HEK293 (cell line): ENCODE measurements at regions not wholly inside any gene's neighbourhood (a gene's known extent, or its start where the extent isn't known, plus 50 kb on each side); places are given as distances from the start of the nearest gene placed in this dataset.

Experiments
- CTCF ChIP-seq: fragments of 450-650 bp; formaldehyde crosslinking; IDR thresholded peaks from 2 replicates; pipeline ENCODE4 v1.5.1; 2016; ENCODE audit warnings: missing biosample characterization, missing genetic modification characterization
- EGR2 ChIP-seq: fragments of 450-650 bp; formaldehyde crosslinking; IDR thresholded peaks from 2 replicates; pipeline ENCODE4 v1.5.1; 2016; ENCODE audit warnings: low read depth, missing biosample characterization, missing genetic modification characterization
- YY1 ChIP-seq: fragments of 450-650 bp; formaldehyde crosslinking; IDR thresholded peaks from 2 replicates; pipeline ENCODE4 v1.5.1; 2018; ENCODE audit warnings: missing biosample characterization, missing genetic modification characterization
- ZNF221 ChIP-seq: fragments of 450-650 bp; formaldehyde crosslinking; IDR thresholded peaks from 2 replicates; pipeline ENCODE4 v1.5.1; 2017; ENCODE audit warnings: missing biosample characterization, missing genetic modification characterization, borderline replicate concordance
- ZNF302 ChIP-seq: fragments of 450-650 bp; formaldehyde crosslinking; IDR thresholded peaks from 2 replicates; pipeline ENCODE4 v1.5.1; 2016; ENCODE audit warnings: missing biosample characterization, missing genetic modification characterization, low read depth
- ZNF704 ChIP-seq: fragments of 450-650 bp; formaldehyde crosslinking; IDR thresholded peaks from 2 replicates; pipeline ENCODE4 v1.5.1; 2016; ENCODE audit warnings: missing biosample characterization, missing genetic modification characterization

- TF ChIP-seq ZNF704 (no peak), CTCF (no peak), YY1 (no peak), ZNF302 (tag by site-specific recombination) (no peak), EGR2 (no peak), ZNF221 (tag by site-specific recombination) (no peak)
These were observed 138.0 kb upstream of the MCHR2 start for GRCh38 chr6:100132005-100132404.
